ENCODE measurements at regions not wholly inside any gene's neighbourhood (a gene's known extent, or its start where the extent isn't known, plus 50 kb on each side); places are given as distances from the start of the nearest gene placed in this dataset.

GRCh38 chr7:68324621-68325020 lies 1273.7 kb upstream of the AUTS2 start:
- no peak for ATAC-seq
- Histone ChIP-seq H3K27ac (no peak overlapping the region), H3K4me1 (peaks cover 5 to 26% (median 9%) of the 10 kb centered on the region in 3 donors), H3K4me3 (no peak overlapping the region), H3K9me3 (no peaks in the 10 kb centered on the region), H3K36me3 (no peaks in the 10 kb centered on the region), H3K27me3 (no peaks in the 10 kb centered on the region)
- 89 to 100% methylated on average over 6 of the region's 6 CpGs for WGBS, 2 donors (ENCODE audit: low coverage in 1 of 2)
- TF ChIP-seq EP300 (IDR thresholded peaks at IDR 0.05), result no peak
- TF ChIP-seq POLR2AphosphoS5 (IDR thresholded peaks at IDR 0.05), result no peak
- no peak for TF ChIP-seq CTCF (IDR thresholded peaks at IDR 0.05)
- TF ChIP-seq POLR2A (IDR thresholded peaks at IDR 0.05), result no peak

GRCh38 chr7:68334216-68334615 lies 1264.1 kb upstream of the AUTS2 start:
- Histone ChIP-seq H3K4me1 (peaks cover 0 to 11% (median 0%) of the 10 kb centered on the region in 3 donors), H3K4me3 (no peak overlapping the region), H3K36me3 (no peaks in the 10 kb centered on the region), H3K9me3 (peaks cover 0 to 19% (median 0%) of the 10 kb centered on the region in 3 donors), H3K27ac (no peak overlapping the region), H3K27me3 (no peaks in the 10 kb centered on the region)
- 87 to 89% methylated on average over 3 of the region's 3 CpGs for WGBS, 2 donors (ENCODE audit: low coverage in 1 of 2)
- ATAC-seq, result no peak
- TF ChIP-seq CTCF (IDR thresholded peaks at IDR 0.05) (no peak), POLR2A (IDR thresholded peaks at IDR 0.05) (no peak), POLR2AphosphoS5 (IDR thresholded peaks at IDR 0.05) (no peak), EP300 (IDR thresholded peaks at IDR 0.05) (no peak)

DNA sequence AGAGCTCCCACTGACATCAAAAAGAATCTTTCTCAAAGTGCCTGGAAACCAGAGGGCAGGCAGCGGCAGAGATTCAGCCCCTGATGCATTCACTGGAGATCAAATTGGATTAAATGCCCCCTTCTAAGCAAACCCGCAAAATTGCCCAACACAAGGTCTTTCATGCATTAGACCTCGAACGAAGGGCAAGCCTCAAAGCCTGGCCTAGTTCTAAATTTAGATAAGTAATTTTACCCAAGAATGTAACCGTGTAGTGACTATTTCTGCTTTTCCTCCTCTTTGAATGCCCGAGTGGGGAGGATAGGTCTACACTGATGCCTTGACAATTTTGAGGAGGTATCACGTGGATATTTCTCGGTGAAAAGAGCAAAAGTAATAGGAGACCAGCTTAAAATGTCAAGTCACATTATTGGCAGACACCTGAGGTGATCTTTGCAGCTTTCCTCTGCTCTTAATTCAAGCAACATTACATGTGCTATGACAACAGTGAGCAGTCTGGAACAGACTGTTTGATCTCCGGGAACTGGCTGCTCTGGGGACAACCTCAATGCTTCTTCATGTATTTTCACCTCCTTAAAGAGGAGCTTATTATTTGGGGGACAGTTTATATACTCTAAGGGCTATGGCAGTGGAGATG lies 1263.5 kb upstream of the AUTS2 start:
- no peak overlapping the region for H3K27ac ChIP-seq
- peaks cover 0 to 19% (median 0%) of the 10 kb centered on the region in 3 donors for H3K9me3 ChIP-seq
- no peak for ATAC-seq
- peaks cover 0 to 11% (median 0%) of the 10 kb centered on the region in 3 donors for H3K4me1 ChIP-seq
- no peaks in the 10 kb centered on the region for H3K27me3 ChIP-seq
- WGBS, 2 donors (ENCODE audit: low coverage in 1 of 2), result 54 to 55% methylated on average over 8 to 9 of the region's 9 CpGs
- no peak overlapping the region for H3K4me3 ChIP-seq
- TF ChIP-seq EP300 (IDR thresholded peaks at IDR 0.05), result no peak
- no peaks in the 10 kb centered on the region for H3K36me3 ChIP-seq

DNA sequence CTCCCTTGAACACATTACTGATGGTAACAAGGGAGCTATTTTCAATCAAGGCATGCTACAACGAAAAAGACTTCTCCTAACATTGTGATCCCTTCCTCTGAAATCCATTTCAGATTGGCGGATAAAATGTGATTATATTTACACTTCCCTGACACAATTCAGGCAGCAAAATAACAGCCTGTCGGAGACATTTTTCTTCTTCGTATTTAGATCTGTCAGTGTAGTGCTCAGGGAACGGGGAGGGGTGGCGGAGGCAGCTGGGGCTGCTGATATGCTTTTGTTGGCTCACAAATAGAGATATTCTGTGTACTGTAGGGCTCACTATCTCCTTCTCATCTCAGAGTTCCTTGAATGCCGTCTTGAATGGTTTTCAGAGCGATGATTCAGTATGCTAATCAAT lies 1261.7 kb upstream of the AUTS2 start:
- ATAC-seq, result no peak
- Histone ChIP-seq H3K36me3 (no peaks in the 10 kb centered on the region), H3K27me3 (no peaks in the 10 kb centered on the region), H3K9me3 (peaks cover 0 to 11% (median 0%) of the 10 kb centered on the region in 3 donors), H3K4me1 (peaks cover 0 to 11% (median 0%) of the 10 kb centered on the region in 3 donors), H3K4me3 (no peak overlapping the region), H3K27ac (no peak overlapping the region)
- WGBS, 2 donors (ENCODE audit: low coverage in 1 of 2), result 59 to 62% methylated on average over 6 to 8 of the region's 8 CpGs
- TF ChIP-seq CTCF (IDR thresholded peaks at IDR 0.05) (no peak), POLR2AphosphoS5 (IDR thresholded peaks at IDR 0.05) (no peak), EP300 (IDR thresholded peaks at IDR 0.05) (no peak), POLR2A (IDR thresholded peaks at IDR 0.05) (no peak)

DNA sequence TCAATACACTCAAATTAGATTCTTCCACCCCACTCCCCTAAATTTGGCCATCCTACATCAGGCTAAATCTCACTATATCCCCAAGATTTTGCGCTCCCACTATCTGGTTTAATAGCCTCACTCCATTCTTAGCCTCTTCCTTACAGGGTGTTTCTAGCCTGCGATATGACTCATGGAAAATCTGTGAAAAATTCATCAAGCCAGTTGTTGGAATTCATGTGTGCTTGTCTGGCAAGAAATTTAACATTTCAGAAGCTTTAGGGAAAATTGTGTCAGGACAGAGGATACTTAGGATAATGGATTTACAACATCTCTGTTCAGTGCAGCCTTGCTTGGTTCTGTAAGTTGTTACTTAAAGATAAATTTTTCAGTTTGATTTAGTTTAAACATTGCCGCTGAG lies 1249.9 kb upstream of the AUTS2 start:
- H3K27me3 ChIP-seq, result no peaks in the 10 kb centered on the region
- TF ChIP-seq POLR2AphosphoS5 (IDR thresholded peaks at IDR 0.05) (no peak), EP300 (IDR thresholded peaks at IDR 0.05) (no peak), CTCF (IDR thresholded peaks at IDR 0.05) (no peak), POLR2A (IDR thresholded peaks at IDR 0.05) (no peak)
- no peak for ATAC-seq
- H3K4me1 ChIP-seq, result no peaks in the 10 kb centered on the region
- no peak overlapping the region for H3K4me3 ChIP-seq
- 51 to 64% methylated on average over 3 of the region's 3 CpGs for WGBS, 2 donors (ENCODE audit: low coverage in 1 of 2)
- H3K9me3 ChIP-seq, result peaks cover 0 to 17% (median 0%) of the 10 kb centered on the region in 3 donors
- no peak overlapping the region for H3K27ac ChIP-seq
- no peaks in the 10 kb centered on the region for H3K36me3 ChIP-seq

Measured in gastroesophageal sphincter (tissue), 4 donors.